ENCODE measurements at regions not wholly inside any gene's neighbourhood (a gene's known extent, or its start where the extent isn't known, plus 50 kb on each side); places are given as distances from the start of the nearest gene placed in this dataset.
"Not testable (repeated sequence)": the region's sequence is repeated elsewhere in the genome, so short reads cannot be mapped to it uniquely, and the experiment has no call there.

- intact Hi-C loops (cut with DNase I) = no loop called here
- no peak overlapping the region for H3K27ac ChIP-seq
- no peak for DNase-seq (ENCODE audit: low spot score in 2 of 2)
- no peaks in the 10 kb centered on the region for H3K27me3 ChIP-seq
- H3K36me3 ChIP-seq = no peaks in the 10 kb centered on the region
- no peaks in the 10 kb centered on the region for H3K4me1 ChIP-seq
- no peaks in the 10 kb centered on the region for H3K9me3 ChIP-seq
- no peak overlapping the region for H3K4me3 ChIP-seq
- TF ChIP-seq CTCF (IDR thresholded peaks at IDR 0.05) = no peak
These were observed 684.7 kb downstream of the EFNA5 start for GRCh38 chr5:106986006-106986405.

- Histone ChIP-seq H3K4me3 (no peak overlapping the region), H3K4me1 (no peaks in the 10 kb centered on the region), H3K9me3 (no peaks in the 10 kb centered on the region), H3K36me3 (no peaks in the 10 kb centered on the region), H3K27ac (no peak overlapping the region), H3K27me3 (no peaks in the 10 kb centered on the region)
- TF ChIP-seq CTCF (IDR thresholded peaks at IDR 0.05) = no peak
- intact Hi-C loops (cut with DNase I) = no loop called here
- DNase-seq (ENCODE audit: low spot score in 2 of 2) = no peak
These were observed 685.6 kb downstream of the EFNA5 start for GRCh38 chr5:106985174-106985573.

GRCh38 chr5:106979178-106979577 lies 691.6 kb downstream of the EFNA5 start:
- H3K36me3 ChIP-seq; H3K4me3 ChIP-seq; H3K9me3 ChIP-seq; H3K27ac ChIP-seq; H3K27me3 ChIP-seq; intact Hi-C loops (cut with DNase I); DNase-seq (ENCODE audit: low spot score in 2 of 2); H3K4me1 ChIP-seq: not testable (repeated sequence)

GRCh38 chr5:106978582-106979165 lies 692.1 kb downstream of the EFNA5 start:
- H3K9me3 ChIP-seq; H3K4me1 ChIP-seq; intact Hi-C loops (cut with DNase I); H3K27ac ChIP-seq; H3K4me3 ChIP-seq; DNase-seq (ENCODE audit: low spot score in 2 of 2); H3K36me3 ChIP-seq; H3K27me3 ChIP-seq: not testable (repeated sequence)

- H3K27ac ChIP-seq = no peak overlapping the region
- DNase-seq (ENCODE audit: low spot score in 2 of 2) = no peak
- no peaks in the 10 kb centered on the region for H3K9me3 ChIP-seq
- no peak for TF ChIP-seq CTCF (IDR thresholded peaks at IDR 0.05)
- intact Hi-C loops (cut with DNase I) = no loop called here
- H3K36me3 ChIP-seq = no peaks in the 10 kb centered on the region
- H3K4me1 ChIP-seq = no peaks in the 10 kb centered on the region
- no peaks in the 10 kb centered on the region for H3K27me3 ChIP-seq
- no peak overlapping the region for H3K4me3 ChIP-seq
These were observed 694.4 kb downstream of the EFNA5 start for GRCh38 chr5:106976363-106976762.

- no peaks in the 10 kb centered on the region for H3K36me3 ChIP-seq
- no peak for DNase-seq (ENCODE audit: low spot score in 2 of 2)
- H3K9me3 ChIP-seq = no peaks in the 10 kb centered on the region
- no peaks in the 10 kb centered on the region for H3K4me1 ChIP-seq
- TF ChIP-seq CTCF (IDR thresholded peaks at IDR 0.05) = no peak
- no peak overlapping the region for H3K4me3 ChIP-seq
- no peak overlapping the region for H3K27ac ChIP-seq
- intact Hi-C loops (cut with DNase I) = no loop called here
- no peaks in the 10 kb centered on the region for H3K27me3 ChIP-seq
These were observed 696.5 kb downstream of the EFNA5 start for GRCh38 chr5:106974272-106974671.

- Histone ChIP-seq H3K27me3 (no peaks in the 10 kb centered on the region), H3K36me3 (no peaks in the 10 kb centered on the region), H3K9me3 (no peaks in the 10 kb centered on the region), H3K4me3 (no peak overlapping the region), H3K27ac (no peak overlapping the region), H3K4me1 (no peaks in the 10 kb centered on the region)
- DNase-seq (ENCODE audit: low spot score in 2 of 2) = no peak
- TF ChIP-seq CTCF (IDR thresholded peaks at IDR 0.05) = no peak
- intact Hi-C loops (cut with DNase I) = no loop called here
These were observed 703.9 kb downstream of the EFNA5 start for GRCh38 chr5:106966686-106967315.

Measured in ascending aorta (tissue), 2 donors.